GM19463 (cell line): ENCODE measurements at regions not wholly inside any gene's neighbourhood (a gene's known extent, or its start where the extent isn't known, plus 50 kb on each side); places are given as distances from the start of the nearest gene placed in this dataset.

ENCODE experiments used
- ATAC-seq: cut with Tn5 transposase; IDR thresholded peaks from one replicate; pipeline ENCODE4 v1.9.1; 2021; ENCODE audit warnings: mild to moderate bottlenecking, moderate library complexity; ENCODE audit not compliant: unreplicated experiment

GRCh38 chr4:182000077-182000476 is 243.1 kb upstream of the TENM3 start:
- ATAC-seq, result no peak

- no peak for ATAC-seq
Observed at GRCh38 chr4:182010876-182011275, 232.3 kb upstream of the TENM3 start.

GRCh38 chr4:182014164-182014563 is 229.0 kb upstream of the TENM3 start:
- ATAC-seq, result no peak

- no peak for ATAC-seq
Observed at GRCh38 chr4:182015014-182015413, 228.2 kb upstream of the TENM3 start.

GRCh38 chr4:182015893-182016292 is 227.3 kb upstream of the TENM3 start:
- ATAC-seq, result no peak

GRCh38 chr4:182017038-182017437 is 226.2 kb upstream of the TENM3 start:
- no peak for ATAC-seq

- ATAC-seq, result no peak
Observed at GRCh38 chr4:182018691-182019090, 224.5 kb upstream of the TENM3 start.

- ATAC-seq, result peak; percentile 91
Observed at GRCh38 chr4:182019148-182019652, 224.0 kb upstream of the TENM3 start.

GRCh38 chr4:182022909-182023308 is 220.3 kb upstream of the TENM3 start:
- no peak for ATAC-seq

GRCh38 chr4:182023469-182023868 is 219.7 kb upstream of the TENM3 start:
- no peak for ATAC-seq

- no peak for ATAC-seq
Observed at GRCh38 chr4:182042945-182043344, 200.3 kb upstream of the TENM3 start.

- ATAC-seq, result no peak
Observed at GRCh38 chr4:182048871-182049270, 194.3 kb upstream of the TENM3 start.

GRCh38 chr4:182056866-182057265 is 186.3 kb upstream of the TENM3 start:
- no peak for ATAC-seq

GRCh38 chr4:182062458-182062857 is 180.7 kb upstream of the TENM3 start:
- ATAC-seq, result no peak

GRCh38 chr4:182062936-182063335 is 180.3 kb upstream of the TENM3 start:
- ATAC-seq, result no peak

- ATAC-seq, result no peak
Observed at GRCh38 chr4:182063651-182064050, 179.6 kb upstream of the TENM3 start.

GRCh38 chr4:182065255-182065654 is 177.9 kb upstream of the TENM3 start:
- ATAC-seq, result no peak

- no peak for ATAC-seq
Observed at GRCh38 chr4:182066037-182066436, 177.2 kb upstream of the TENM3 start.

- ATAC-seq, result no peak
Observed at GRCh38 chr4:182067828-182068227, 175.4 kb upstream of the TENM3 start.

- ATAC-seq, result no peak
Observed at GRCh38 chr4:182068920-182069319, 174.3 kb upstream of the TENM3 start.

- no peak for ATAC-seq
Observed at GRCh38 chr4:182073278-182073677, 169.9 kb upstream of the TENM3 start.

GRCh38 chr4:182074139-182074538 is 169.1 kb upstream of the TENM3 start:
- ATAC-seq, result no peak

- ATAC-seq, result no peak
Observed at GRCh38 chr4:182074810-182075209, 168.4 kb upstream of the TENM3 start.

- ATAC-seq, result no peak
Observed at GRCh38 chr4:182082910-182083309, 160.3 kb upstream of the TENM3 start.
